GM12878 (cell line): ENCODE measurements at regions not wholly inside any gene's neighbourhood (a gene's known extent, or its start where the extent isn't known, plus 50 kb on each side); places are given as distances from the start of the nearest gene placed in this dataset.

ENCODE experiments used
- ATAC-seq: fragments of 200-7000 bp; cut with Tn5 transposase; 3 replicates; pipeline ENCODE4 v1.9.1; 2020; ENCODE audit warnings: mild to moderate bottlenecking, moderate library complexity
- BruUV-seq: library from RNA; stranded (reverse); fragments of 400-500 nt; replicated peaks from 2 replicates; lab custom pipeline; 2021; lab: Mats Ljungman, UMichigan
- CTCF ChIA-PET: fragments of 300-600 bp; sonication (Branson Sonifier 250); formaldehyde crosslinking; extraction: SDS; loops from one replicate; lab custom pipeline; 2021; ENCODE audit warnings: inconsistent platforms; lab: Yijun Ruan, JAX
- POLR2A ChIA-PET: fragments of 350-600 bp; formaldehyde crosslinking; extraction: SDS; loops from one replicate; lab custom pipeline; 2021; ENCODE audit warnings: inconsistent platforms; lab: Charles Lee
- RAD21 ChIA-PET: fragments of 300-600 bp; sonication (Branson Sonifier 250); formaldehyde crosslinking; loops from one replicate; lab custom pipeline; 2023; ENCODE audit warnings: antibody characterized with exemption; ENCODE audit not compliant: unreplicated experiment; lab: Charles Lee
- SMC1A ChIA-PET: fragments of 300-600 bp; sonication (Branson Sonifier 250); formaldehyde crosslinking; loops from one replicate; lab custom pipeline; 2023; ENCODE audit not compliant: unreplicated experiment, uncharacterized antibody; lab: Charles Lee
- DNase-seq: peaks from one replicate; pipeline ENCODE4 v3.0.0-alpha.2; 2011; ENCODE audit warnings: low read depth, low spot score
- FAIRE-seq: peaks from 3 replicates; lab custom pipeline; 2011; peaks lifted over from hg19 to GRCh38; lab: Jason Lieb, UNC
- H2AFZ ChIP-seq: 2 replicates; pipeline ENCODE4 v1.6.0; 2011; ENCODE audit warnings: low read depth, low read length, control low read depth; ENCODE audit not compliant: control insufficient read depth
- H3K27ac ChIP-seq: 2 replicates; pipeline ENCODE4 v1.5.1; 2011; ENCODE audit warnings: control low read depth; ENCODE audit not compliant: control insufficient read depth, insufficient read depth
- H3K27me3 ChIP-seq, 2 experiments: replicated peaks in 1 of 2; 2 replicates each; pipeline versions ENCODE4 v1.6.0 to v1.6.1; 2011; ENCODE audit warnings: low read length in 1 of 2; ENCODE audit not compliant: control insufficient read depth in 2 of 2, insufficient read depth in 2 of 2
- H3K36me3 ChIP-seq, 2 experiments: 2 replicates each; pipeline ENCODE4 v1.5.1; 2011; ENCODE audit warnings: low read length in 1 of 2; ENCODE audit not compliant: control insufficient read depth in 2 of 2, insufficient read depth in 2 of 2
- H3K4me1 ChIP-seq: 2 replicates; pipeline ENCODE4 v1.6.1; 2011; ENCODE audit warnings: mild to moderate bottlenecking, low read length, moderate library complexity, mixed read lengths; ENCODE audit not compliant: control insufficient read depth, insufficient read depth
- H3K4me2 ChIP-seq: 2 replicates; pipeline ENCODE4 v1.6.0; 2011; ENCODE audit warnings: control low read depth; ENCODE audit not compliant: control insufficient read depth, insufficient read depth
- H3K4me3 ChIP-seq: fragments of 200-600 bp; sonication (generic); 2 replicates; pipeline ENCODE4 v1.5.1; 2016
- H3K79me2 ChIP-seq: 2 replicates; pipeline ENCODE4 v1.6.0; 2011; ENCODE audit warnings: low read length; ENCODE audit not compliant: control insufficient read depth, insufficient read depth
- H3K9ac ChIP-seq: 2 replicates; pipeline ENCODE4 v1.8.0; 2011; ENCODE audit warnings: low read length, control low read depth, mixed read lengths; ENCODE audit not compliant: control insufficient read depth, insufficient read depth
- H3K9me3 ChIP-seq: replicated peaks from 3 replicates; pipeline ENCODE4 v1.5.1; 2011; ENCODE audit warnings: mild to moderate bottlenecking, low read length; ENCODE audit not compliant: control insufficient read depth, insufficient read depth
- H4K20me1 ChIP-seq: 2 replicates; pipeline ENCODE4 v1.6.0; 2011; ENCODE audit not compliant: control insufficient read depth, insufficient read depth
- ASH2L ChIP-seq: fragments of 300-600, 200-600 bp; sonication (generic); IDR thresholded peaks from 2 replicates; pipeline ENCODE4 v1.6.1; 2017; ENCODE audit warnings: low read depth, mild to moderate bottlenecking, borderline replicate concordance
- BHLHE40 ChIP-seq, 2 experiments: fragments of 450-650 bp in 1 of 2; IDR thresholded peaks; 2 replicates each; pipeline ENCODE4 v1.6.1; 2011 to 2017; ENCODE audit warnings: low read depth in 2 of 2, borderline replicate concordance in 1 of 2, improper control_type of control experiment in 1 of 2, low read length in 1 of 2, mild to moderate bottlenecking in 1 of 2
- CHD4 ChIP-seq: fragments of 200-600 bp; sonication (generic); IDR thresholded peaks from 2 replicates; pipeline ENCODE4 v1.6.1; 2016; ENCODE audit warnings: mild to moderate bottlenecking
- CREB1 ChIP-seq: IDR thresholded peaks from 2 replicates; pipeline ENCODE4 v1.6.1; 2012; ENCODE audit warnings: low read depth, mild to moderate bottlenecking, inconsistent platforms
- DPF2 ChIP-seq: fragments of 450-650 bp; IDR thresholded peaks from 2 replicates; pipeline ENCODE4 v1.6.1; 2017; ENCODE audit warnings: mild to moderate bottlenecking
- E2F4 ChIP-seq: IDR thresholded peaks from 2 replicates; pipeline ENCODE4 v1.6.1; 2012; ENCODE audit warnings: low read depth, low read length, improper control_type of control experiment
- ETV6 ChIP-seq, 2 experiments: fragments of 450-650 bp in 1 of 2; IDR thresholded peaks in 1 of 2; conservative IDR thresholded peaks in 1 of 2; 2 replicates each; pipeline ENCODE4 v1.6.1; 2014; ENCODE audit warnings: antibody characterized with exemption in 1 of 2, borderline replicate concordance in 1 of 2, low read depth in 1 of 2, mild to moderate bottlenecking in 1 of 2, moderate library complexity in 1 of 2
- HSF1 ChIP-seq: fragments of 150-350 bp; IDR thresholded peaks from 2 replicates; pipeline ENCODE4 v1.6.1; 2014; ENCODE audit warnings: mild to moderate bottlenecking, low read depth, low read length
- JUND ChIP-seq: IDR thresholded peaks from 2 replicates; pipeline ENCODE4 v1.6.1; 2012; ENCODE audit warnings: low read depth, mild to moderate bottlenecking, low read length, improper control_type of control experiment, moderate library complexity
- MYC ChIP-seq: IDR thresholded peaks from 2 replicates; pipeline ENCODE4 v1.6.1; 2011; ENCODE audit warnings: mild to moderate bottlenecking, low read length, moderate library complexity, inconsistent platforms; ENCODE audit not compliant: insufficient read depth, insufficient replicate concordance, insufficient read length, severe bottlenecking
- RB1 ChIP-seq: fragments of 450-650 bp; formaldehyde crosslinking; IDR thresholded peaks from 2 replicates; pipeline ENCODE4 v1.6.1; 2017; ENCODE audit warnings: mild to moderate bottlenecking, borderline replicate concordance
- SIN3A ChIP-seq: IDR thresholded peaks from 2 replicates; pipeline ENCODE4 v1.6.1; 2012; ENCODE audit warnings: low read depth, low read length, improper control_type of control experiment
- SMC3 ChIP-seq: IDR thresholded peaks from 2 replicates; pipeline ENCODE4 v1.6.1; 2011; ENCODE audit warnings: low read length, improper control_type of control experiment, borderline replicate concordance
- TAF1 ChIP-seq: IDR thresholded peaks from 2 replicates; pipeline ENCODE4 v1.6.1; 2011; ENCODE audit warnings: mild to moderate bottlenecking, low read depth, low read length, borderline replicate concordance
- TCF3 ChIP-seq: IDR thresholded peaks from 2 replicates; pipeline ENCODE4 v1.6.1; 2012; ENCODE audit warnings: low read depth, mild to moderate bottlenecking, low read length, borderline replicate concordance; ENCODE audit not compliant: insufficient read depth
- WGBS: methylation state at CpG from one replicate; pipeline ENCODE4 v1.1.6; 2016; ENCODE audit warnings: low lambda C conversion rate; ENCODE audit not compliant: insufficient replicate concordance, insufficient coverage; ENCODE audit errors: missing lambda C conversion rate; 5-methylcytosine and 5-hydroxymethylcytosine counted together
- in situ Hi-C: fragments of 300-500 bp; cut with MboI; formaldehyde crosslinking; loops from 9 replicates; pipeline ENCODE4 v1.14.3; 2018; ENCODE audit warnings: mixed read lengths
- intact Hi-C: fragments of 100-400 bp; cut with micrococcal nuclease; formaldehyde crosslinking; loops from one replicate; pipeline ENCODE4 v1.14.2; 2022; ENCODE audit not compliant: unreplicated experiment
- TF ChIP-seq, protein P1 (sequence below): IDR thresholded peaks from 2 replicates; pipeline ENCODE4 v1.6.1; 2011; ENCODE audit warnings: low read depth, mild to moderate bottlenecking, low read length, moderate library complexity, borderline replicate concordance; ENCODE audit errors: extremely low read depth

DNA sequence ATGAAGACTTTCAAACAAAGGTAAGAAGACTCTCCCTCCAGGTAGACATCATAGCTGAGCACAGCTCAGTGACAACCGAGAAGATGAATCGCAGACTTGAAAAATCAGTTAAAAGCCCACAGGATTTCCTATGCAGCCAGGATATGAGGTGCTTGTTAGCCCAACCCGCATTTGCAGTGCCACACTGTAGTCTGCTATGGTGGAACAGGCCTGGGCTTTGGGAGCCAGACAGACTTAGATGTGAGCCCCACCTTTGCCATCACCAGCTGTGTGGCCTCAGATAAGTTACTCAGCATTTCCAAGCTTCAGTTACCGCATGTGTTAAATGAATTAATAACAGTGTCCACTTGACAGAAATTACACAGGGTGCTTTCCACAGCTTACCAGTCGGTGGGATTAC, 204.4 kb upstream of the HS3ST3A1 start:
- ChIA-PET RAD21 (no interaction called here), CTCF (no interaction called here), POLR2A (no interaction called here), SMC1A (interaction anchor here (0.7 kb wide), 1 partner anchor 218 kb away, joined by 3 read pairs; no protein-coding TSS in a partner anchor)
- H3K4me3 ChIP-seq, result no peak overlapping the region
- intact Hi-C loops, result no loop called here
- ATAC-seq (no peak), DNase-seq (no peak), FAIRE-seq (no peak)
- H3K9me3 ChIP-seq, result no peaks in the 10 kb centered on the region
- H3K9ac ChIP-seq, result no peak overlapping the region
- H3K27ac ChIP-seq, result no peak overlapping the region
- in situ Hi-C loops, result no loop called here
- H3K4me2 ChIP-seq, result no peak overlapping the region
- no peak overlapping the region for H2AFZ ChIP-seq
- no peaks in the 10 kb centered on the region for H3K79me2 ChIP-seq
- no peak for TF ChIP-seq DPF2
- TF ChIP-seq RB1, result no peak
- TF ChIP-seq SIN3A, result no peak
- no peak for TF ChIP-seq BHLHE40 (IDR thresholded peaks at IDR 0.05; ENCODE audit: borderline replicate concordance in 1 of 2, low read depth in 2 of 2, low read length in 1 of 2)
- no peak for TF ChIP-seq E2F4
- no peak for TF ChIP-seq TAF1
- TF ChIP-seq SMC3, result no peak
- TF ChIP-seq CHD4, result no peak
- 20% methylated on average over 5 of the region's 5 CpGs for WGBS
- H3K27me3 ChIP-seq, result no peaks in the 10 kb centered on the region
- H3K4me1 ChIP-seq, result no peaks in the 10 kb centered on the region
- H3K36me3 ChIP-seq, result no peaks in the 10 kb centered on the region
- no peaks in the 10 kb centered on the region for H4K20me1 ChIP-seq
- BruUV-seq, result no TSS peak

GRCh38 chr17:13807103-13807502, 205.4 kb upstream of the HS3ST3A1 start:
- intact Hi-C loops (no loop called here), in situ Hi-C loops (no loop called here)
- ATAC-seq (no peak), FAIRE-seq (no peak), DNase-seq (no peak)
- 3% methylated on average over 3 of the region's 3 CpGs for WGBS
- Histone ChIP-seq H3K9me3 (no peaks in the 10 kb centered on the region), H3K27me3 (no peaks in the 10 kb centered on the region), H3K36me3 (no peaks in the 10 kb centered on the region), H3K9ac (no peak overlapping the region), H3K27ac (no peak overlapping the region), H3K4me3 (no peak overlapping the region), H3K4me2 (no peak overlapping the region), H3K79me2 (no peaks in the 10 kb centered on the region), H2AFZ (no peak overlapping the region), H4K20me1 (no peaks in the 10 kb centered on the region), H3K4me1 (no peaks in the 10 kb centered on the region)
- CTCF ChIA-PET, result no interaction called here
- SMC1A ChIA-PET, result no interaction called here
- RAD21 ChIA-PET, result no interaction called here
- no TSS peak for BruUV-seq
- POLR2A ChIA-PET, result no interaction called here
- TF ChIP-seq ASH2L (no peak), JUND (no peak), ETV6 (conservative IDR thresholded peaks at IDR 0.05 in 1 of 2, IDR thresholded peaks at IDR 0.05 in 1 of 2; ENCODE audit: borderline replicate concordance in 1 of 2, low read depth in 1 of 2) (no peak), MYC (no peak), TCF3 (no peak), CREB1 (no peak), HSF1 (no peak)
- TF ChIP-seq, protein P1, sequence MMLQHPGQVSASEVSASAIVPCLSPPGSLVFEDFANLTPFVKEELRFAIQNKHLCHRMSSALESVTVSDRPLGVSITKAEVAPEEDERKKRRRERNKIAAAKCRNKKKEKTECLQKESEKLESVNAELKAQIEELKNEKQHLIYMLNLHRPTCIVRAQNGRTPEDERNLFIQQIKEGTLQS, result no peak
